EH (cell line): ENCODE measurements at regions not wholly inside any gene's neighbourhood (a gene's known extent, or its start where the extent isn't known, plus 50 kb on each side); places are given as distances from the start of the nearest gene placed in this dataset.

Experiments
- DNase-seq: peaks from one replicate; pipeline ENCODE4 v3.0.0-alpha.2; 2015; ENCODE audit warnings: low read depth

DNA sequence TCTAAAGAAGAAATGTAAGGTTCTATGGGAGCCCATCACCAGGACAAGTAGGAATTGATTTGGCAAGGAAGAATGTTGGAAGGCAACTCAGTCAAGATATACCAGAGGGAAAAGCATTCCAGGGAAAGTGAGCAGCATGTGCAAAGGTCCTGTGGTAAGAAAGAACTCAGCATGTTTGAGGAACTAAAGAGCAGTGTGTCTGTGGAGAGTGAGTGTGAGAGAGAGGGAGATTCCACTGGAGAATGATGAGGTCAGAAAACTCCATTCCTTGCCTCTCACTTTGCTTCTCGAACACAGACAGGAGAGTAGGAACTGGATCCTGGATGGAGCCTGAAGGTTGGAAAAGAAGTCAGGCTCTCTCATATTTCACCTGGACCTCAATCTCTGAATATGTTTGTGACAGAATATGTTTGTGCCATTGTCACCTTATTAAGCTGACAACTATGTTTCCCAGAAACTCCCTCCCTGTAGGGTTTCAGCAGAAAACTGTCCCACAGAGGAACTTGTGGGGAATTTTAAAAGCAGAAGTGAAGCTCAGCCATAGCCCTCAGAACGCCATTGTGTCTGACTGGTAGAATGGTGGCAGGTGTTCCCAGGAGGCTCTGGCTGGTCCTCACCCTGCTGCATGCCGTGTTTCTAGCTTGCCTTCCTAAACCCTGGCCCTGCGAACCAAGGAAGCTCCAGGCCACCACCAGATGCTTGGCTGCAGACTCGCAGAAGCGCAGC lies 382.4 kb upstream of the XYLT1 start:
- no peak for DNase-seq

DNA sequence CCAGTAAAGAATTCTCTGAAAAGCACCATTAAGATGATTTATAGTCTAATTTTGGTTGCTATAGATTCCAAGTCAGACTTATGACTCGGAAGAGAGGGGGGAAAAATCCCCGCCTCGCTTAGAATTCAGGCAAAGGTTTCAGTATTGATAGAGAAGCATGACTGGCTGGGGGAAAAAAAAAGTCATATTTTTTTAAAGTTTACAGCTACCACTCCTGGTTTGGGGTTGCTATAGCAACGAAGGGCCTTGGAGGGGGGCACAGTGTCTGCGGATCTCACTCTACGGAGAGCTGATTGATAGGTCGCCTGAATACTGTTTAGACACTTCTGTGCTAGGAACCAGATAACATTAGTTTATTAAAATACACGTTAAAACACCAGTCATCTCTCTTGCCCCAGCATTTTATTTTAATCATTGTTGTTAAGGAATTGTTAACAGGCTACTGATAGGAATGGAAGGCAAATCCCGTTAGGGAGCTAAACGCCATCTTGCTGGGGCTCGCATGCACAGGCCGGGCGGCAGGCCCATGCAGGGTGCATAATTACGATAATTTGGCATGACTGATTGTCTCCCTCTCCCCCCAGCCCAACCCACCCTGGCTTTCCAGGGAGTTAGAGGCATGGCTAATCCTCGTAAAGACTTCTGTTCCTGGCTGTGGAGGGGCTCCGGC lies 380.0 kb upstream of the XYLT1 start:
- DNase-seq: no peak

DNA sequence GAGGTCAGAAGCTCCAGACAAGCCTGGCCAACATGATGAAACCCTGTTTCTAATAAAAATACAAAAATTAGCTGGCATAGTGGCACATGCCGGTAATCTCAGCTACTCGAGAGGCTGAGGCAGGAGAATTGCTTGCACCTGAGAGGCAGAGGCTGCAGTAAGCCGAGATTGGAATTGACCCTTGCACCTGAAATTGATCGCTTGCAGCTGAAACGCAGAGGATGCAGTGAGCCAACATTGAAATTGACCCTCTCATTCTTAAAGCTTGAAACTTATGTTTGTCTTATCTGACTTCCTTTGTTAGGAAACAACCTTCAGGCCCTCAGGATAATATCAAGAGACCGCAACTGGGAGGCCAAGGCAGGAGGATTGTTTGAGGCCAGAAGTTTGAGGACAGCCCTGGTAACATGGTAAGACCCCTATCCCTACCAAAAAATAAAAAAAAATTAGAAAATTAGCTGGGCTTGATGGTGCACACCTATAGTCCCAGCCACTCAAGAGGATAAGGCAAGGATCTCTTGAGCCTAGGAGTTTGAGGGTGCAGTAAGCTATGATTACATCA lies 376.6 kb upstream of the XYLT1 start:
- DNase-seq: no peak

DNA sequence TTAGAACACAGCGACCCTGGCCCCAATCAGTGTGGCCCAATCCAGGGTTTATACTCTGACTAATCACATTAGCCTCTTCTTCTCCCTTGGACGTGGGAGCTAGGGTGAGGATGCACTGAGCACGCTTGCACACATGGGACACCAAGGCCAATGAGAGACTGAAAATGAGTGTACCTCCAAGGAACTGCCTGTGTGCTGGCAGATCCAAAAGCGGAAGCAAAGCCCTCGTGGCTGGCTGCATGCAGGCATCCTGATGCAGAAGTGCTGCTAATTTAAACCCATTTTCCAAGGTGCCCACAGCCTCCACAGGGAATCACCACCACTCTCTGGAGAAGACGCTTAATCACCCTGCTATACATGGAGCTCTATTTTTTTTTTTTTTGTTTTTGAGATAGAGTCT lies 375.3 kb upstream of the XYLT1 start:
- DNase-seq: no peak

DNA sequence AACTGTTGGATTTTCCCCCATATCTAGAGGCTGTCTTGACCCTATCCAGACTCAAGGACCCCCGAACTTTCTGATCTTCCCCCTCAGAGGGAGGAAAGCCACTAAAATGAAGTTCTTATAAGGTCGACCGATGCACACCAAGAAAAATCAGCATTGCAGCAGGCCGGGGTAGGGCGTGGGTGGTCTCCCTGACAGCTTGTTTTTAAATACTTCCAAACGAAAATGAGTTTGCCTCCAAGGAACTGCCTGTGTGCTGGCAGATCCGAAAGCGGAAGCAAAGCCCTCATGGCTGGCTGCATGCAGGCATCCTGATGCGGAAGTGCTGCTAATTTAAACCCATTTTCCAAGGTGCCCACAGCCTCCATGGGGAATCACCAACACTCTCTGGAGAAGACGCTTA lies 374.3 kb upstream of the XYLT1 start:
- DNase-seq: no peak

DNA sequence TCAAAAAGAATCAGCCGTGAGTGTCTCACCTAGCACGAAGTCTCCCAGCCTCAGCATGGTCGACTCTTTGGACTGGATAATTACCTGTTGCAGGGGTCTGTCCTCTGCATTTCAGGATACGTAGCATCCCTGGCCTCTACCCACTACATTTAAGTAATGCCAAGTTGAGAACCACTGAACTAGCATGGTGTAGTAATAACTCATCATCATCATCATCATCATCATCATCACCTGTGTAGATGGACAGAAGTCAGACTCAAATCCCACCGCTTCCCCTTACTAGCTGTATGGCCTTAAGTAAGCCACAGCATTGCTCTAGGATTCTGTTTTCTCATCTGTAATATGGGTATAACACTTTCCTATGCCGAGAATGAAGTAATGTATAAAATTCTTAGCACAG lies 373.1 kb upstream of the XYLT1 start:
- DNase-seq: no peak

DNA sequence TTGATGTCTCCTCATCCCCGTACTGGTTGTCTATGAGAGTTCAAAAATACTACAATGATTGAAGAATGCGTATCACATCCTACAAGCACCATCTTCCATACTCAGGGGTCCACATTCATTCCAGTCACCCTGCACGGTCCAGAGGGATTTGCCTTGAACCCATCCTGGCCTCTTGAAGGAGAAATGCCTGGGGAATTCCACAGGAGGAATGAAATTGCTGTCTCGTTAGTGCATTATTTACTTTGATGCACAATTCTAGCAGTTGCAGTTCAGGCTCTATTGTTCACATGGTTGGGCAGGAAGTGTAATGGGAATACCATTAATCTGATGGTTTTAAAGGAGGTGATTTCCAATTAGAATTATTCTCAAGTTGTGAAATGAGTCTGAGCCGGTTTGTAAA lies 369.1 kb upstream of the XYLT1 start:
- DNase-seq: no peak

DNA sequence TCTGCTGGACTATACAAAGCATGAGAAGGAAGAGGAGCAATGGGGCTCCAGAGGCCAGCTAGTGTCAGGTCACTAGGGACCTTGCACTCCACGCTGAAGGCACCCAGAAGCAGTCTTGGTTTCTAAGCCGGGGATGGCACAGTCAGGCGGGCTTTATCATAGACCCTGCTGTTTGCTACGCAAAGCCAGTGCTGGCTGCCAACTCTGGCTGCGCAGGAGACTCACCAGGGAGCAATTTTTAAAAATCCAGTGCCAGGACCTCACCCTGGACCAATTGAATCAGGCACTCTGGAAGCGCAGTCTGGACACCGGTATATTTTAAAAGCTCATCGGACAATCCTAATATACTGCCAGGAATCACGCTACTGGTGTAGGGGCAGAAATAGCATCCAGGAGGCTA lies 368.5 kb upstream of the XYLT1 start:
- DNase-seq: no peak

DNA sequence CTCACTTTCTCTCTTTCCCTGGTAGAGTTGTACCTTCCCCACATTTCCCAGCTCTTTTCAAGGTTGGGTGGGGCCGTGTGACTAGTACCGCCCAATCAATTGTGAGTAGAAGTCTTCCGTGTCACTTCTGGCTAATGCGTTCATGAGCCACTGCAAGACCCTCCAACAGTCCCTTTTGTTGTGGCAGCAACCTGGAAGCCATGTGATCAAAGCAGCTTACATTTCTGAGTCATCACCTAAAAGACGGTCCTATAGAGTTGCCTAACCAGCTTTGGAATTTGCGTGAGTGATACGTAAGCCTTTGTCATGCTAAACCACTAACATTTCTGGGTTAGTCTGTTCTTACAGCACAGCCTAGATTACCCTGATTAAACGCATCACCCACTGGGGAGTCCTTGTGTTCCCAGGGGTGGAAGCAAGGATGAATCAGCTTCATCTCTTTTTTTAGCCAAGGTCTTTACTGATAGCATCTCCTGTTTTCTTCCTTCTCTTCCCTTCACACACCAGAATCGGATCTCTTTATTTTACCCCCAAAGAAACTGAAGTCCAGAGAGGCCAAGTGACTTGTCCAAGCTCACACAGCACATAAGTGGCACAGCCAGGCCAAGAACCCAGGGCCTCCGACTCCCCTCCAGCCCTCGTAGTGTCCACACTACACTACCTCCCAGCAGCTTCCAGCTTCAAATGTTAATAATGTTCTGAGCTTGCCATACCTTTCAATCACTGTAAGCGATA lies 366.3 kb upstream of the XYLT1 start:
- DNase-seq: peak; percentile 99

DNA sequence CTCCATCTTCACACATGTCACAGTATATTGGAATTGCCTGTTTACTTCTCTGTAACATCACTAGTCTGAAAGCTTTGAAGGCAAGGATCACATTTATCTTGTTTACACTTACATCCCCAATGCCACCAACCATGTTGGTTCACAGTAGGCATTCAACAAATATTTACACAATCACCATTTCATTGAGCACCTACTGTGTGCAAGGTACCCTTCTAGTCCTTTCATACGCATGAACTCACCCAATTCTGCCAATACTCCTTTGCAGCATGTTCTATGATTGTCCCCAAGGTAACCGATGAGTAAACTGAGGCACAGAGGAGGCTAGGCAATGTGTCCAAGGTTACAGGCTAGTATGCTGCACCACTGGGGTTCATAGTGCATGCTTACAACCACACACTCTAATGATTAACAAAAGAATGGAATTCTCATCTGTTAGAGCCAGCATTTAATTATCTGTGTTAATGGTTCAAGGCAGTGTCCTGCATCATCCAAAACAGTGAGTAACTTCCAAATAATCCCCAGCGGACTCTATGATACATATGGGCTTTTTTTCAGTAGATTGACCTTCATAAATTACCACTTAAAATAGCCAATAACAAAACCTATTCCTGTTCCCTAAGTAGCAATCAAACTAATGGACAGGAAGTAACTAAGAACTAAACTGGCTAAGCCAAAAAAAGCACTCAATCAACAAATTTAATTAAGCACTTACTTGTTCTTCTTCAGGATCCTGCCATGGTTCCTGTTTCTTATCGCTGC lies 364.5 kb upstream of the XYLT1 start:
- DNase-seq: peak; percentile 81

DNA sequence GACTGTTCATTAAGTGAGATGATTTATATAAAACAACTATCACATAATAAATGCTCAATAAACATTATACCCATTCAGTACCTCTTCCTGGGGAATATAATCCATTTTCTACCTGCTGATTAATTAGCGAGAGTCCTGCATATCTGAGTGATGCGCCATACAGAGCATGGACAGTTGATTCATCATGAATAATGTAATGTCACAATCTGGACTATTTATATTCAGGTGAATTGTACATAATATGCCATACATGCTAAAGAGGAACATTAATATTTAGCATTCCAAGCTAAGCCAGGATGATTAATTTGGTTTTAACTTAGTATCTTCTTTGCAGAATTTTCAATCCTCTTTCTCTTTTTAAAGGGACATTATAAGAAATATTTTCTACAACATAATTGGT lies 362.0 kb upstream of the XYLT1 start:
- DNase-seq: peak; percentile 15

DNA sequence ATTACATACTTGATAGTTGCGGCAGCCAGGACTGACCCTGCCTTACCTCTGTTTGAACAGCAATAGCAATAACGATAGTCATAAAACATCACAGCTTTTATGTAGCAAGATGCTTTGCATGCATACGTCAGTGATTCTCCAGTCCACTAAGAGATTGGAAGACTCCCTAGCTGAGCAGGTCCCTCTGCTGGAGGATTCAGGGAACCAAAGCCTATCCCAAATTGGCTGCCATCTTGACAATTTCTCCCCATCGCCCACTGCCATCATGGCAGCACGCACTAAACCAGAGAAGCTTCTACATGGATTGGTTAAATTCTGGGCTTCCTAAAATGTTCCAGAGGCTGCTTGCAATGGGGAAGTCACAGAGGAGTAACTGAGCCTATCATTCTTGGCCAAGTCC lies 360.6 kb upstream of the XYLT1 start:
- DNase-seq: no peak

DNA sequence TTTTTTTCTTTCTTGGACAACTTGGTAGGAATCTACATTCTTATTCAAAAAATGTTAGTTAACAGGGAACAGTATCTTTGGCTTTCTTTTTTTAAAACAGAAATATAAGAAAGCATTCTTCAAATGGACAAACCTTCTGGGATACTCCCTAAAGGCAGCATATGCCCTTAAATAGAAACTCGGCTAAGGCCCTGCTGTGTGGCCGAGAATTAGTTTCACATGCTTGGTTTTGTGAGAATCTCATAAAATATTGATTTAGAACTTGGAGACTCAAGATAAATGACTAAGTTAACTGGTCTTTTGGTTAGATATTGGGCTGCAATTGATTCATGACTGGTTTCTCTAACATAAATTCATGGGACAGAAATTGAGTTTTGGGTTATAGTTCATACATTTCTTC lies 359.9 kb upstream of the XYLT1 start:
- DNase-seq: peak; percentile 61

DNA sequence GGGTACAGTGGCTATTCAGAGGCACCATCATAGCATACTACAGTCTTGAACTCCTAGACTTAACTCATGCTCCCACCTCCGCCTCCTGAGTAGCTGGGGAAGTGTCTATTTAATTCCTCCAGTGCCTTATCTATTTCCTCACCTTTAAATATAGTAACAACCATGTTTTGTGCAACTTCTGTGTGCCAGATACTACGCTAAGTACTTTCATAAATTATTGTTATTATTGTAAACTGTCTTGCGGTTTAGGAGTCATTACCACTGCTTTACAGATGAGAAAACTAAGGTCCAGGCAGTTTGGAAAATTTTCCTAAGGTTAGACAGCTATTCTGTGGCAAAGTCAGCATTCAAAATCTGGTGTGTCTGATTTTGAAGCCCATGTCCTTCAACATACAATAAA lies 359.1 kb upstream of the XYLT1 start:
- DNase-seq: peak; percentile 62

DNA sequence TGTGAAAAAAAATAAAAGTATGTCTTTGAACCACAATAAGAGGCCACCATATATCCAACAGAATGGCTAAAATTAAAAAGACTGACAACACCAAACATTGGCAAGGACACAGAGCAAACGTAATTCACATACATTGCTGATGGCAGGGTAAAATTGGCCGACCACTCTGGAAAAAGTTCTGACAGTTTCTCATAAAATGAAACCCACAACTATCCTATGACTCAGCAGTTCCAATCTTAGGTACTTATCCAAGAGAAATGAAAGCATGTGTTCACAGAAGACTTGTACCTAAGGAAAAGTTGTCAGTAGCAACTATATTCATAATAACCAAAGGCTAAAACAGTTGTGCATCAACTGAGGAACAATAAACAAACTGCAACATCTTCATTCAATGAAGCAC lies 357.3 kb upstream of the XYLT1 start:
- DNase-seq: peak; percentile 95

DNA sequence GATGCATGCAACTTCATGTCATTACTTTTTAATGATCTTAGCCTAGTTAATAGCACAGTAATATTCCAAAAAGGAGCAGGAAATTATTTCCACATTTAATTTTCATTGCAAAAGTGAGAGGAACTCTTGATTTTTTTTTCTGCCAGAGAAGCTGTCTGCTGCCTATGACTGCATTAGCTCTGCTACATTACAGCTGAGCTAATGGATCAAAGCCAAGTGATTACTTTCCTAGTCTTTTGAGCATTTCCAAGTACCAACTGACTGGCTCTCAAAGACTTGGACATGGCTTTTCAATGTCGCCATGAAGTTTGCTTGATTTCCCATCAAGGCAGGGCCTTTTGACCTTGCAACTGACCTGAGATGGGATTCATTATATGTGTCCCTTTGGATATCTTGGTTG lies 356.6 kb upstream of the XYLT1 start:
- DNase-seq: peak; percentile 67

DNA sequence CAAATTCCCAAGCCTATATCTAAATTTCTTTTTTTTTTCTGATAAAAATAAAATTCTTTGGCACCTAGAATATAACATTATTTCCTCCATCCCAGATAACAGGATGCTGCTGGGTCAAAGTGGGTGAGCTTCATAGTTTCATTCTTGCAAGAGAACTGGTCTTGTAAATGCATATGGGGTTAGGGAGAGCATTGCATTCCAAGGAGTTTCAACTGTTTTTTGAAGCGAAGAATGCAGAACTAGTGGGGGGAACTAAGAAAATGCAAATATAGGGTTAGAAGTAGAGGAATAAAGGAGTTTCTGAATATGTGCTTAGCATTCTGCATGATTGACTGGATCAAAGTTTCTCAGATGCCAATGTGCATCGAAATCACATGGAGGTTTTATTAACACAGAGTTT lies 347.2 kb upstream of the XYLT1 start:
- peak; percentile 30 for DNase-seq

DNA sequence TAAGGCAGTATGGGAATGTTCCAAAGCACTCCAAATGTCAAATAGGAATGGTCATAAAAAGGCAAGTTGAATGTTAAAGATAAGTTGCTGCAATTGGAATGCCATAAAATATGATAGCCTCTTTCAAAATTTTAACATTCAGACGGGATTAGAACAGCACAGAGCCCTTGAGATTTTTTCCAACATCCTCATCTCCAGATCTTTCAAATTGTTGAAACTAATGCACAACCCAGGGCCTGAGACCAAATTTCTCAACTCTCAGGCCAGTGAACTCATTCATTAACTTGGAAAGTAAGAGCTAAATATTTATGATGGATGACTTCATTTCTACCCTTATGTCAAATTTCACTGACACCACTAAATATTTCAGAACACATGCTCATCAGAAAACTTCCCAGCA lies 346.5 kb upstream of the XYLT1 start:
- DNase-seq: peak; percentile 83

DNA sequence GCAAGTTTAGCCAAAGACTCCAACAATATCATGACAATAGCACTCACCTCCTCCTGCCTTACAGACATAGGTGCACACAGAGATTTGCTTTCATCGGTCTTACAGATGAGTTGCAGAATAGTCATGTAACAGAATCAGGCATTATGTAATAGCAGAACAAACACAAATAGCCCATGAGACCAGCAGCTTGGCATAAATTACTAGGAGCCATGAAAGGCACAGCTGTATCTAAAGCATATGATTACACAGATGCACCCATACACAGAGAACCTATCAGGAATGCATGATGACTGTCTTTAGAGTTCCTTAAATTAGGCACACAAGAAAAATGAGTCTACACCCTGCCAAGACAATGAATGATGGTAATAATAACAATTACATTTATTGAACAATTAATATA lies 342.0 kb upstream of the XYLT1 start:
- no peak for DNase-seq

DNA sequence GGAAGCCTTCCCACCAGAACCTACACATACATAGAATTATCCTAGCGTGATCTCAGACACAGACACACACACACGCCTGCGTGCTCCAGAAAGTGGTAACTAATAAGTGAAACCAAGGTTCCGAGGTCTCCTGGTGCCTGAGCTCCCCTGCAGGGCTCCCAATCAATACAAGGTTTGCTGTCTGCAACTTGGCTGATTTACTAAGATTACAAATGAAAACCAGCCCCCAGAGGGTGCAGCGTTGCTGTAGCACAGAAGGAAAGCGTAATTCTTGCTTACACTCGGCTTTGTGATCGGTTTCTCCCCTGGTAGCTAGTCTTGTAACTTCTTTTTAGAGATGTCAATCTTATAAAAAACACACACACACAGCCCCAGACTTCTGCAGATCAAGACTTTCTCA lies 334.1 kb upstream of the XYLT1 start:
- DNase-seq: no peak

DNA sequence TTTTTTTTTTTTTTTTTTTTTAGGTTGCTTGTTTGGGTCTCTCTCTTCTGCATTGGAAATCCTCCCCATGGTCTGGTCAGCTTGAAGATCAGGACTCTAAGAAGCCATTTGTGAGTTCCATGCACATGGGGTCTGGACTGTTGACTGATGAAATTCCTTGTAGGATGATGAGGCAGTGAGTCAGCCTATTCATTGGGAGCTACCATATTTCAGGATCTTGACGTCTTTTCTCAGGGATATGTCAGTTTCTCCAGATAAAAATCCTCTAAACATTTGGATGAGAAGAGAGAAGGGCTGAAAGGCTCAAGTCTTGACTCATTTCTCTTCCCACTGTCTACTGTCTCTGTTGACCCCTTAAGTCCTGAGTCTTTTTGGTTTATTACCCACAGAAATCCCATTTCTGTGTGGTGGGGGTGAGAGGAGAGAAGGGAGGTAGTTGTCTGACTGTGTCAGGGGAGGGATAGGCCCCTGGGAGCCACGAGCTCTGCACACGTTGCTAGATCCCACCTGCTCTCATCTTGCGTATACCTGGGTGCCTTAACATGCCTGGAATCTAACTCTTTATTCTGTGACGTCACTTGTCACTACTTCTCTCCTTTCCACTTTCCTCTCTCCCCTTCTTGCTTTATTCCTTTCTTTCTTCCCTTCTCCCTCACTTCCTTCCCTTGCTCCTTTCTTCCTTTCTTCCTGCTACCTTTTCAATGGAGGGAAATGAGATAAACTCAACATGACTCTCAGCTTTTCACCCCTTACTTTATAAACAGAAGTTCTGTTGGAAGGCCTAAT lies 333.1 kb upstream of the XYLT1 start:
- peak; percentile 98 for DNase-seq
